ENCODE measurements at regions not wholly inside any gene's neighbourhood (a gene's known extent, or its start where the extent isn't known, plus 50 kb on each side); places are given as distances from the start of the nearest gene placed in this dataset.

GRCh38 chr18:60599267-60599666, 226.7 kb upstream of the MC4R start (continued):
- TF ChIP-seq TSHZ2 (CRISPR knock-in tag; IDR thresholded peaks at IDR 0.05), result no peak
- no peak for TF ChIP-seq POU6F1 (CRISPR knock-in tag; IDR thresholded peaks at IDR 0.05; ENCODE audit: borderline replicate concordance, low read depth)

GRCh38 chr18:60599995-60600394, 227.4 kb upstream of the MC4R start:
- no peak for ATAC-seq
- peak; percentile 66 for TF ChIP-seq TCF4 (CRISPR knock-in tag; IDR thresholded peaks at IDR 0.05; ENCODE audit: borderline replicate concordance)
- peak; percentile 94 for TF ChIP-seq ISL1 (CRISPR knock-in tag; IDR thresholded peaks at IDR 0.05)
- 0 out of 2 replicates have a peak, but pooled peaks have one; percentile 24 for TF ChIP-seq CSDC2 (CRISPR knock-in tag; IDR thresholded peaks at IDR 0.05)
- TF ChIP-seq PPARA (CRISPR knock-in tag; IDR thresholded peaks at IDR 0.05; ENCODE audit: borderline replicate concordance), result no peak
- TF ChIP-seq TSHZ2 (CRISPR knock-in tag; IDR thresholded peaks at IDR 0.05), result peak; percentile 80

GRCh38 chr18:60601249-60601648, 228.7 kb upstream of the MC4R start:
- ATAC-seq, result no peak
- TF ChIP-seq ARNTL (CRISPR knock-in tag; IDR thresholded peaks at IDR 0.05; ENCODE audit: borderline replicate concordance, low read depth) (no peak), ISL1 (CRISPR knock-in tag; IDR thresholded peaks at IDR 0.05) (no peak), ZNF565 (CRISPR knock-in tag; conservative IDR thresholded peaks at IDR 0.05; ENCODE audit: low read depth) (no peak), CSDC2 (CRISPR knock-in tag; IDR thresholded peaks at IDR 0.05) (no peak), PPARA (CRISPR knock-in tag; IDR thresholded peaks at IDR 0.05; ENCODE audit: borderline replicate concordance) (no peak), BACH2 (CRISPR knock-in tag; IDR thresholded peaks at IDR 0.05; ENCODE audit: borderline replicate concordance) (no peak), ZFP30 (CRISPR knock-in tag; IDR thresholded peaks at IDR 0.05) (no peak), CREB5 (CRISPR knock-in tag; IDR thresholded peaks at IDR 0.05; ENCODE audit: low read depth) (no peak), ZC3H10 (CRISPR knock-in tag; IDR thresholded peaks at IDR 0.05) (no peak), POU6F1 (CRISPR knock-in tag; IDR thresholded peaks at IDR 0.05; ENCODE audit: borderline replicate concordance, low read depth) (no peak), GLIS3 (CRISPR knock-in tag; IDR thresholded peaks at IDR 0.05) (no peak), TSHZ2 (CRISPR knock-in tag; IDR thresholded peaks at IDR 0.05) (no peak), RARB (CRISPR knock-in tag; IDR thresholded peaks at IDR 0.05) (no peak), ZFP3 (CRISPR knock-in tag; IDR thresholded peaks at IDR 0.05) (no peak), OSR1 (CRISPR knock-in tag; IDR thresholded peaks at IDR 0.05) (no peak), TOX (CRISPR knock-in tag; IDR thresholded peaks at IDR 0.05; ENCODE audit: borderline replicate concordance) (no peak), SNAI2 (CRISPR knock-in tag; IDR thresholded peaks at IDR 0.05) (no peak), ZNF70 (CRISPR knock-in tag; IDR thresholded peaks at IDR 0.05) (no peak)

Measured in SK-N-SH treated with all-trans-retinoic acid at 6 μM for 48 hours (cell line).